Fibroblast of lung (primary cell): ENCODE measurements at regions not wholly inside any gene's neighbourhood (a gene's known extent, or its start where the extent isn't known, plus 50 kb on each side); places are given as distances from the start of the nearest gene placed in this dataset.

ENCODE experiments used
- CTCF ChIP-seq, 2 donors: IDR thresholded peaks in 1 of 2; conservative IDR thresholded peaks in 1 of 2; 1 replicate in 1 of 2; 2 replicates in 1 of 2; pipeline ENCODE4 v1.5.1; 2011 to 2012; ENCODE audit warnings: low read length in 2 of 2, control low read depth in 1 of 2, inconsistent platforms in 1 of 2, low read depth in 1 of 2, mild to moderate bottlenecking in 1 of 2
- EZH2 ChIP-seq: IDR thresholded peaks from 2 replicates; pipeline ENCODE4 v1.5.1; 2012; ENCODE audit warnings: low read length, control low read depth, mild to moderate bottlenecking; ENCODE audit errors: missing control alignments

- TF ChIP-seq EZH2 (no peak), CTCF (conservative IDR thresholded peaks at IDR 0.05 in 1 of 2, IDR thresholded peaks at IDR 0.05 in 1 of 2; ENCODE audit: low read depth in 1 of 2, low read length in 2 of 2) (no peak)
These were observed 887.4 kb upstream of the CXADR start for GRCh38 chr21:16625491-16625890.
